GM12878 (cell line): ENCODE measurements at regions not wholly inside any gene's neighbourhood (a gene's known extent, or its start where the extent isn't known, plus 50 kb on each side); places are given as distances from the start of the nearest gene placed in this dataset.

Experiments used
- ATAC-seq: fragments of 200-7000 bp; cut with Tn5 transposase; 3 replicates; pipeline ENCODE4 v1.9.1; 2020; ENCODE audit warnings: mild to moderate bottlenecking, moderate library complexity
- BruUV-seq: library from RNA; stranded (reverse); fragments of 400-500 nt; replicated peaks from 2 replicates; lab custom pipeline; 2021; lab: Mats Ljungman, UMichigan
- CTCF ChIA-PET: fragments of 300-600 bp; sonication (Branson Sonifier 250); formaldehyde crosslinking; extraction: SDS; loops from one replicate; lab custom pipeline; 2021; ENCODE audit warnings: inconsistent platforms; lab: Yijun Ruan, JAX
- POLR2A ChIA-PET: fragments of 350-600 bp; formaldehyde crosslinking; extraction: SDS; loops from one replicate; lab custom pipeline; 2021; ENCODE audit warnings: inconsistent platforms; lab: Charles Lee
- RAD21 ChIA-PET: fragments of 300-600 bp; sonication (Branson Sonifier 250); formaldehyde crosslinking; loops from one replicate; lab custom pipeline; 2023; ENCODE audit warnings: antibody characterized with exemption; ENCODE audit not compliant: unreplicated experiment; lab: Charles Lee
- SMC1A ChIA-PET: fragments of 300-600 bp; sonication (Branson Sonifier 250); formaldehyde crosslinking; loops from one replicate; lab custom pipeline; 2023; ENCODE audit not compliant: unreplicated experiment, uncharacterized antibody; lab: Charles Lee
- DNase-seq: peaks from one replicate; pipeline ENCODE4 v3.0.0-alpha.2; 2011; ENCODE audit warnings: low read depth, low spot score
- FAIRE-seq: peaks from 3 replicates; lab custom pipeline; 2011; peaks lifted over from hg19 to GRCh38; lab: Jason Lieb, UNC
- H2AFZ ChIP-seq: 2 replicates; pipeline ENCODE4 v1.6.0; 2011; ENCODE audit warnings: low read depth, low read length, control low read depth; ENCODE audit not compliant: control insufficient read depth
- H3K27ac ChIP-seq: 2 replicates; pipeline ENCODE4 v1.5.1; 2011; ENCODE audit warnings: control low read depth; ENCODE audit not compliant: control insufficient read depth, insufficient read depth
- H3K27me3 ChIP-seq, 2 experiments: replicated peaks in 1 of 2; 2 replicates each; pipeline versions ENCODE4 v1.6.0 to v1.6.1; 2011; ENCODE audit warnings: low read length in 1 of 2; ENCODE audit not compliant: control insufficient read depth in 2 of 2, insufficient read depth in 2 of 2
- H3K36me3 ChIP-seq, 2 experiments: 2 replicates each; pipeline ENCODE4 v1.5.1; 2011; ENCODE audit warnings: low read length in 1 of 2; ENCODE audit not compliant: control insufficient read depth in 2 of 2, insufficient read depth in 2 of 2
- H3K4me1 ChIP-seq: 2 replicates; pipeline ENCODE4 v1.6.1; 2011; ENCODE audit warnings: mild to moderate bottlenecking, low read length, moderate library complexity, mixed read lengths; ENCODE audit not compliant: control insufficient read depth, insufficient read depth
- H3K4me2 ChIP-seq: 2 replicates; pipeline ENCODE4 v1.6.0; 2011; ENCODE audit warnings: control low read depth; ENCODE audit not compliant: control insufficient read depth, insufficient read depth
- H3K4me3 ChIP-seq: fragments of 200-600 bp; sonication (generic); 2 replicates; pipeline ENCODE4 v1.5.1; 2016
- H3K79me2 ChIP-seq: 2 replicates; pipeline ENCODE4 v1.6.0; 2011; ENCODE audit warnings: low read length; ENCODE audit not compliant: control insufficient read depth, insufficient read depth
- H3K9ac ChIP-seq: 2 replicates; pipeline ENCODE4 v1.8.0; 2011; ENCODE audit warnings: low read length, control low read depth, mixed read lengths; ENCODE audit not compliant: control insufficient read depth, insufficient read depth
- H3K9me3 ChIP-seq: replicated peaks from 3 replicates; pipeline ENCODE4 v1.5.1; 2011; ENCODE audit warnings: mild to moderate bottlenecking, low read length; ENCODE audit not compliant: control insufficient read depth, insufficient read depth
- H4K20me1 ChIP-seq: 2 replicates; pipeline ENCODE4 v1.6.0; 2011; ENCODE audit not compliant: control insufficient read depth, insufficient read depth
- ASH2L ChIP-seq: fragments of 300-600, 200-600 bp; sonication (generic); IDR thresholded peaks from 2 replicates; pipeline ENCODE4 v1.6.1; 2017; ENCODE audit warnings: low read depth, mild to moderate bottlenecking, borderline replicate concordance
- ATF3 ChIP-seq: IDR thresholded peaks from 2 replicates; pipeline ENCODE4 v1.6.1; 2011; ENCODE audit warnings: low read depth, mild to moderate bottlenecking, low read length, moderate library complexity, borderline replicate concordance; ENCODE audit errors: extremely low read depth
- ETV6 ChIP-seq, 2 experiments: fragments of 450-650 bp in 1 of 2; IDR thresholded peaks in 1 of 2; conservative IDR thresholded peaks in 1 of 2; 2 replicates each; pipeline ENCODE4 v1.6.1; 2014; ENCODE audit warnings: antibody characterized with exemption in 1 of 2, borderline replicate concordance in 1 of 2, low read depth in 1 of 2, mild to moderate bottlenecking in 1 of 2, moderate library complexity in 1 of 2
- NR2F1 ChIP-seq: fragments of 450-650 bp; conservative IDR thresholded peaks from 2 replicates; pipeline ENCODE4 v1.6.1; 2017; ENCODE audit warnings: mild to moderate bottlenecking
- POLR2AphosphoS5 ChIP-seq: IDR thresholded peaks from 2 replicates; pipeline ENCODE4 v1.6.1; 2011; ENCODE audit warnings: mild to moderate bottlenecking, low read length, inconsistent platforms
- RB1 ChIP-seq: fragments of 450-650 bp; formaldehyde crosslinking; IDR thresholded peaks from 2 replicates; pipeline ENCODE4 v1.6.1; 2017; ENCODE audit warnings: mild to moderate bottlenecking, borderline replicate concordance
- SKIL ChIP-seq: fragments of 450-650 bp; IDR thresholded peaks from 2 replicates; pipeline ENCODE4 v1.6.1; 2017; ENCODE audit warnings: mild to moderate bottlenecking, low read depth, inconsistent platforms; ENCODE audit not compliant: poor library complexity, severe bottlenecking
- SREBF1 ChIP-seq: IDR thresholded peaks from 2 replicates; pipeline ENCODE4 v1.6.1; 2012; ENCODE audit warnings: mild to moderate bottlenecking, low read length
- TCF7 ChIP-seq: IDR thresholded peaks from 2 replicates; pipeline ENCODE4 v1.6.1; 2014; ENCODE audit warnings: antibody characterized with exemption, borderline replicate concordance
- WRNIP1 ChIP-seq: IDR thresholded peaks from 2 replicates; pipeline ENCODE4 v1.6.1; 2011; ENCODE audit warnings: low read depth, low read length, improper control_type of control experiment, borderline replicate concordance
- WGBS: methylation state at CpG from one replicate; pipeline ENCODE4 v1.1.6; 2016; ENCODE audit warnings: low lambda C conversion rate; ENCODE audit not compliant: insufficient replicate concordance, insufficient coverage; ENCODE audit errors: missing lambda C conversion rate; 5-methylcytosine and 5-hydroxymethylcytosine counted together
- in situ Hi-C: fragments of 300-500 bp; cut with MboI; formaldehyde crosslinking; loops from 9 replicates; pipeline ENCODE4 v1.14.3; 2018; ENCODE audit warnings: mixed read lengths
- intact Hi-C: fragments of 100-400 bp; cut with micrococcal nuclease; formaldehyde crosslinking; loops from one replicate; pipeline ENCODE4 v1.14.2; 2022; ENCODE audit not compliant: unreplicated experiment
- TF ChIP-seq, protein P1 (sequence below): IDR thresholded peaks from 2 replicates; pipeline ENCODE4 v1.6.1; 2012; ENCODE audit warnings: low read depth, low read length, improper control_type of control experiment

- SMC1A ChIA-PET, result no interaction called here
Observed at GRCh38 chrX:144531877-144532276, 648.0 kb downstream of the UBE2NL start.

More at GRCh38 chrX:144531877-144532276, 648.0 kb downstream of the UBE2NL start:
- no peak for FAIRE-seq
- ChIA-PET CTCF (interaction anchor here (1.3 kb wide), 1 partner anchor 10 kb away, joined by 3 read pairs; no protein-coding TSS in a partner anchor), RAD21 (no interaction called here)
- Histone ChIP-seq H3K27me3 (no peaks in the 10 kb centered on the region), H3K27ac (no peak overlapping the region), H3K4me3 (no peak overlapping the region), H3K9ac (no peak overlapping the region), H2AFZ (no peak overlapping the region), H3K4me2 (no peak overlapping the region), H3K4me1 (no peaks in the 10 kb centered on the region), H4K20me1 (no peaks in the 10 kb centered on the region), H3K36me3 (no peaks in the 10 kb centered on the region)
- no peak for ATAC-seq
- BruUV-seq, result no TSS peak
- no peak for DNase-seq
- 0% methylated on average over 3 of the region's 3 CpGs for WGBS
- TF ChIP-seq SREBF1, result no peak
- TF ChIP-seq, protein P1, sequence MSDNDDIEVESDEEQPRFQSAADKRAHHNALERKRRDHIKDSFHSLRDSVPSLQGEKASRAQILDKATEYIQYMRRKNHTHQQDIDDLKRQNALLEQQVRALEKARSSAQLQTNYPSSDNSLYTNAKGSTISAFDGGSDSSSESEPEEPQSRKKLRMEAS, result no peak
- no peak for TF ChIP-seq TCF7
- no peak for TF ChIP-seq WRNIP1
- TF ChIP-seq SKIL, result no peak
- TF ChIP-seq ASH2L, result no peak
- TF ChIP-seq ETV6 (conservative IDR thresholded peaks at IDR 0.05 in 1 of 2, IDR thresholded peaks at IDR 0.05 in 1 of 2; ENCODE audit: borderline replicate concordance in 1 of 2, low read depth in 1 of 2), result no peak
- no peak for TF ChIP-seq POLR2AphosphoS5
- TF ChIP-seq NR2F1, result no peak
- no peak for TF ChIP-seq ATF3
- no peak for TF ChIP-seq RB1
- TF ChIP-seq, all 136 proteins: peak for 0
- Histone ChIP-seq H3K79me2 (no peaks in the 10 kb centered on the region), H3K9me3 (no peaks in the 10 kb centered on the region; the same call in 2 of the 3 replicates)
- in situ Hi-C loops, result no loop called here
- POLR2A ChIA-PET, result no interaction called here
- intact Hi-C loops, result no loop called here
